HG03558 (cell line): ENCODE measurements at regions not wholly inside any gene's neighbourhood (a gene's known extent, or its start where the extent isn't known, plus 50 kb on each side); places are given as distances from the start of the nearest gene placed in this dataset.

Experiments used
- ATAC-seq: cut with Tn5 transposase; IDR thresholded peaks from one replicate; pipeline ENCODE4 v1.9.1; 2021; ENCODE audit warnings: moderate number of reproducible peaks; ENCODE audit not compliant: unreplicated experiment; ENCODE audit errors: extremely low read depth

DNA sequence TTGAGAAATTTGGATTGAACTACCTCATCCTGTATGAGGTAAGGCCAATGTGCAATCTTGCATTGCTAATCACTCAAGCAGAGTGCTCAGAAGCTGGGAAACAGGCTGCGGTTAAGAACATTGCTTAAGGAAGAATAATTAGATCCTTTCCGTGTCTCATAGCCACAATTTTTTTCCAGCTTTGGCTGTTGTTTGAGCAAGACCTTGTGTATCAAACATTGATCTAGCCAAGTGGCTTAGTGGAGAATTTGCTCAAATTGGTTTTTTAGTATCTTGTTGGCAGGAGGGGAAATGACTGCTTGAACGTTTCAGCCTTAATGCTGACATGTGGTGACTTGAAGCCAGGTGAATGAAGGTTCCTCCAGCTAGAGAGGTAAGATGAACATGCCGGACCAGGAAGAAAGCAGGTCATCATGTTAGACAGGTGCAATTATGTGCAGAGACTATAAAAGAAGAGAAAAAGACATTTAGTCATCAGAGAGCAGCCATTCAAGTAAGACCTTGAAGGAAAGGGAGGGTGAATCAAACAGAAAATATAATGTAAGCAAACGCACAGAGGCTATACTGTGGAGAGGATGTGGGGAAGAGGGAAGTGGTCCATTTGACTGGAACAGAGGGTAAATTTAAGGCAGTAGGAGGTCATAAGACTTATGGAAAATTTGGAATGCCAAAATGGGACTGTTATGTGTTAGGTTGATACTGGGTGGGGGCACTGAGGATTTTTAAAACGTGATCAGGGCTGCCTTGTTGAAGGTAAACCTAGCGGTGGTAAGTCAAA, 98.9 kb upstream of the CYP1B1 start:
- ATAC-seq: no peak

DNA sequence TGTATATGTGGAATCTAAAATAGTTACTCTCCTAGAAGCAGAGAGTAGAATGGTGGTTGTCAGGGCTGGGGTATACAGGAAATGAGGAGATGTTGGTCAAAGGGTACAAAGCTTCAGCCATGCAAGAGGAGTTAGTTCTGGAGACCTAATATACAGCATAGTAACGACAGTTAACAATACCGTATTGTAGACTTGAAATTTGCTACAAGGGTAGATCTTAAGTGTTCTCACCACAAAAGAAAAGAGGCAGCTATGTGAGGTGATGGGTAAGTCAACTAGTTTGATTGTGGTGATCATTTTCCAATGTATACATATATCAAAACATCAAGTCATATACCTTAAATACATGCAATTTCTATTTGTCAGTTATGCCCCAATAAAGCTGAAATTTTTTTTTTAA, 98.2 kb upstream of the CYP1B1 start:
- no peak for ATAC-seq

DNA sequence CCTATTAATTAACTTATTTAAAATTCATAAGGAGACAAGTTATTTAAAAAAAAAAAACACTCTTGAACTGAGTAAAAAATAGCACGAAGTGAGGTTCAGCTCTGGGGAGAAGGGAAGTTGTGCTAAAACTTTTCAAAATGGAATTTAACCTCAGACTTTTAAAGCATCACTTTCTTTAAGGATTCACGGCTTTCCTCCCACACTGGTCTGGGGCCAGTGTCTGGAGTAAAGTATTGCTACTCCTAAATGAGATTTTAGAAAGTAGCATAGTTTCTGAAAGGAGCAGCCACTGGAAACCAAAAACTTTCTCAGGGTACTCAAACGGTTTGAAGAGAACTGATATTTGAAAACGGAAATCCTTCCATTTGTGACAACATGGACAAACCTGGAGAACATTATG, 97.7 kb upstream of the CYP1B1 start:
- no peak for ATAC-seq

DNA sequence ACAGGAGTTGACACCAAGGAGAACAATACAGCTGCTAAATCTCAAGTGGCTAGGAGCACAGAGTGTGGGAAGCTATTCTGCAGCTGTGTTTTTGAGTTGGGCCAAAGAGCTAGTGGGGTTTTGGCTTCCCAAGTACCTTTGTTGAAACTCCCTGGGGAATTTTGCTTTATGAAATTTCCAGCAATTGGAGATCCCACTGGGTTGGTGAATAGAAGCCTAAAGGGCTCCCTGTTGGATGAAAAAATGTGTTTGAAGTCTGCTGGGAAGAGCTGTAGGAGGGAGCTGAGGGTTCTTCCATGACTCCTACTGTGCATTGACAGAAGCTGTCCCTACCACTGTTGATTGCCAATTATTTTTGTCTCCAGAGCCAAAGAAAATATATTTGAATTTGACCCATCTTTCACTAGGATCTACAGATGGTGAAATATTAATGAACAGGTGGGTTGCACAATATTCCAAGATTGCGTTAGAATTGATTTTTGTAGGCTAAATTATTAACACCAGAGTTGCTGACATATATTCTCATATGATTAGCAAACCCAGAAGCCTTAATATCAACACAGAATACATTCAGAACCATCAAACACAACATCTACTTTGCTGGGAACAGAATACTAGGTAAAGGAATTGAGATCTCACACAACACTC, 95.4 kb upstream of the CYP1B1 start:
- ATAC-seq: no peak

DNA sequence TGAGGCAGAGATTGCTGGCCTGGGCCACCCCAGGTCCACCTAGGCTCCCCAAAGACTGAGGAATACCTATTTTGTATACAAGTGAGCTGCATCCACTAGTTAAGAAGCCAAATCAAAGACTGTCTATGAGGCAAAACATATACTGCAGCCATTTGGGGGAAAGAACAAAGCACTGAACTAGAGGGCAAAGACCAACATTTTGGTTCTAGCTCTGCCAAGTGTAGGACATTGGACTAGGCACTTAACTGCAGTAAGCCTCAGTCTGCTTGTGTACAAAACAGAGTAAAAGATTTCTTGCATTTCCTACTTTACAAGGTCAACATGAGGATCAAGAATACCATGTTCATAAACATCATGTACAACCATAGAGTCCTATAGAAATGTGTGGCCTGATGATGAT, 94.8 kb upstream of the CYP1B1 start:
- ATAC-seq: no peak

DNA sequence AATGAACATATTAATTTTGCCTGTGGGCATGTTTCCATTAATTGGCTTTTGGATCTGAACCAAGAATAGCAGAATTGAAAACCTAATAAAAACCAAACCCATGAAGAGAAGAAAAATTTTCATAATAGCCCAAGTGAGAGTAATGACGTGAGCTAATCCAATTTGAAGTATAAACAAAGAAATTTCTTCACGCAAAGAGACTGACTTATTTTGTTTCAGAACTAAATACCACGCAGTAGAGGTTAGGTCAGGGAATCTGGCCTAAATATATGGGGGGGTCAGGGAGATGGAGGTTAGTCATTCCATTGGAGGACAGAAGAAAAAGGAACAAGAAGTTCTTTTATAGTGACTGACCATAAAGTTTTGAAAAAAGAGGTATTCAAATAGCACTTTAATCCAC, 94.1 kb upstream of the CYP1B1 start:
- ATAC-seq: no peak

DNA sequence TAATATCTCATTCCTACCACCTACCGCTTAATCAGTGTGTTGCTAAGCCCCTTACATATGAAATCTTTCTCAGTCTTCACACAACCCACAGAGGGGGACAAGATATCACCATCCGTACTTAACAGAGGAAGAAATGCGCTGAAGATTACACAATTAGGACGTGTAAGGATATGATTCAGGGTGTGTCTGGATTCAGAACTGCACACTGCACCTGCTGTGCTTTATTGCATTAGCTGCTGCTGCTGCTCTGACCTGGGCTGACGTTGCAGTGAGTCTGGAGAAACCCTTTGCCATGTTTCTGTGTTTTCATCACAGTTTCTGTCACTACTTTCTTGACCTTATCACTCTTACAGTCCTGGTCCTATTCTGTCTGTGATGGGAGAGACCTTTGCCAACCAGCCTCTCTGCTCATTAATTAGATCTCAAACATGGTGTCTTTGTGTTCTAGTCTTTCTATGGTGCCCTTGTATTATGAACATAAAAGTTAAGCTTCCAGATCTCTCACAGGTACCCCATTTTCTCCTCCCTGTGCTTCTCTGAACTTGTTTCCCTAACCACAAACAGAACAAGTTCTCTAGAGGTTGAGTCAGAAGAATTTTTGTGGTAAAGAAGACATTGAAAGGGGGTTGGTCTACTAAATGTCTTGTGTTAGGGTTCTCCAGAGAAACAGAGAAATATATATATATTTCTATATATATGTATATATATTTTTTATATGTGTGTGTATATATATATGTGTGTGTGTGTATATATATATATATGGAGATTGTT, 92.9 kb upstream of the CYP1B1 start:
- ATAC-seq: no peak

DNA sequence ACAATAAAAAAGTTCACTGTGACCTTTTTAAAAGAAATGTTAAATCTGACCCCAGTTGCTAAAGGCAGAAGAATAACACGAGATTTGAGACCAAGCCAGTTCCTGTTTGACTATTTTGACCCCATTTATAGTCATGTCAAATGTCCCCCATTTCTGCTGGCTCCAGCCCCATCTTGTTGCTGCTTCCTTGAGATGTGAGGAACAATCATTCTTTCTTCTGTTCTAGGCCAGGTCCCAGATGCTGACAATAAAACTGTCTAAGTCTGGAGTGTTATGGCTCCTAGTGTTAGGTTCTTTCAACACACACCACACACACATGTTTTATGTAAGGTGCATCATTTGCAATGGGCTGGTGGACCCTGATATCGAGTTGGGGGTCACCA, 92.0 kb upstream of the CYP1B1 start:
- no peak for ATAC-seq

DNA sequence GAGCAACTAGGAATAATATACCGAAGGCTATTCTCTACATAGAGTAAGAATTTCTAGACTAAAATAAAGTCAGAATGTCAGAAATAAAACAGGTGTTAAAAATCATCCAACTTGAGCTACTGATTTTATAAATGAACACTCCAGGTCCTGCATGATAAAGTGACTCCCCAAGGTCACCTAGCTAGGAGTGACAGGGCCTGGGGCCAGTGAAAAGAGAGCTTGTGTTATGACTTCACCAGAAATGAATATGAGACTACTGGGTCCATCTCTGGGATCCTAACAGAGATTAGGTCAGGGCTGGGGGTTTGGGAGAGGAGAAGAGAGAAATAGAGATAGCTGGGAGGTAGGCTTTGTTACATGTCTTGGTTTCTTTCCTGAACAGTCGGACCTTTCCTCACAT, 89.7 kb upstream of the CYP1B1 start:
- ATAC-seq: no peak

DNA sequence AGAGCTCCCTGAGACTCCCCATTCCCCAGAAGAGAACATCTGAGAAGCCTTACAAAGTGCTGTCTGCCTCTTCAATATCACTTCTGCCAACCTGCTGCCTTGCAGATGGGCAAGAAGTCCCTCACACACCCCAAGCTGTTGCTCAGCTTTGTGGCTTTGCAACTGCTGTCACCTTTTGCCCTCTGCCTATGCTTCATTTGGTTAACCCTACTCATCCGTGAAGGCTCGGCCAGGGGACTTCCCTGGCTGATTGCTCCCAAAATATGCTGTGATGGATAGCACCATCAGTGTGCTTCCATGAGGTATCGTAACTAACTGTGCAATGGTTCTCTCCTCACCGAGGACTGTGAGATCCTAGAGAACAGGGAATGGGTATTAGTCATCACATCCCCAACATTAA, 88.9 kb upstream of the CYP1B1 start:
- peak; percentile 47 for ATAC-seq

DNA sequence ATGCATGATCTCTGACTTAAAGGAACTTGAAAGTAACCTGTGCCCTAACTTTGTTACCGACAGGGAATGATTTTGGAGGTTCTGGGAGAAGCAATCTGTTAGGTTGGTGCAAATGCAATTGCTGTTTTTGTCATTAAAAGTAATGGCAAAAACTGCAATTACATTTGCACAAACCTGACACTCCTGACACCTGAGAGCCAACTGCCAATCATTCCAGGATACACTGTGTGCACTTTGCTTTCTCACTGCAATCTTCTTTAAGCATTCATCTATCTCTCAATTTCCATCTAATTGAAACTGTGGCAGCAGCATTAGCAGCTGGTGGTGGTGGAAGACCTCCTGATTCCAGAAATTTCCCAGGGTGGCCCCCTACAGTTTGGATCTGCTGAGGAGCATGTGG, 87.6 kb upstream of the CYP1B1 start:
- no peak for ATAC-seq

DNA sequence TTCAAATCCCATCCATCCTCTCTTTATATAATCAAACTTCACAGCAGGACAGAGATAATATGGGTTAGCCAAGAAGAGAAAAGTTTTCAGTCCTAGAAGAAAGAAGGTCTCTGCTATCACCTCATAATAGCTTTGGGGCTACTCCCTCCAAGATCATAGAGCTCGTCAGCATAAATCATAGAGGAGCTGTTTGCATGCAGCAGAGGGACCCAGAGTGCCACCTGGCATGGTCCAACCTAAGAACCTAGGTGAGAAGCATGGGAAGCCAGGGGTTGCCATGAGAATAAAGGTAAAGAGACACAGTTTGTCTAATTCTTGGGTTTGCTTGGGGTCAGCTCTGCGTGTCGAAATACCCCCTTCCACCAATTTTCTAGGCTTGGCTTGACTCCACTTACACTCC, 87.1 kb upstream of the CYP1B1 start:
- no peak for ATAC-seq

DNA sequence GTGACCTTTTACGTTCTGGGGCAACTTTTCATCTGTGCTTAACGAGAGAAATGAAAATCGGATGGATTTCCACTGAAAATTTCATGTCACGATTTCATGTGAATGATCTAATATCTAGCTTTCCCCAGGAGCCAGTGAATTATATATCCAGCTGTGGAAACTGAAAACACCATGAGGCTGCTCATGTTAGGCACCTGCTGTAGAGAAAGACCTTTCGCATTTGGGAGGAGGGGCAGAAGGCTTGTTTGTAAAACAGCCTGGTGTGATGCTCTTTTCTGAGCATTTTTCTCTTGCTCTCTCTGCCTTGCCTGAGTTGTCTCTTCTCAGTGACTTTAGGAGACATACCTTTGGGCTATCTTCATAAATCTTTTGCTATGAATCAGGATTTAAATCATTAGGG, 84.6 kb upstream of the CYP1B1 start:
- no peak for ATAC-seq

DNA sequence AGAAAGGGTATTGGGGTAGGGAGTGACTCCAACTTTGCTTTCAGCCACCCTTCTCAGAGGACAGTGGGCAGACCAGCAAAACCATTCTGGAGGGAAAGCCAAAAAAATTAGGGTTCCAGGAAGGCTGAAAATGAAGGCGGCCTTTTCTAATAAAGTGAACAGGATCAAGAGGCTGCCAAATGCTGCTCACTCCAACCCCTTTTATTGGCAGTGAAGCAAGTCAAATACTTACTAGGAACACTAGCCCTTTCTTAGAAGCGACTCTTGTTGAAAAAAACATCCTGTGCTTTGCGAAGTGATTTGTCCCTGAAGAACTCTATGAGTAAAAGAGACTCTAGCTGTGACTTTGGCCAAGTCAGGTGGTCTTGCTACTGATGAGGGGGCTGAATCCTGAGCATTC, 83.6 kb upstream of the CYP1B1 start:
- no peak for ATAC-seq

DNA sequence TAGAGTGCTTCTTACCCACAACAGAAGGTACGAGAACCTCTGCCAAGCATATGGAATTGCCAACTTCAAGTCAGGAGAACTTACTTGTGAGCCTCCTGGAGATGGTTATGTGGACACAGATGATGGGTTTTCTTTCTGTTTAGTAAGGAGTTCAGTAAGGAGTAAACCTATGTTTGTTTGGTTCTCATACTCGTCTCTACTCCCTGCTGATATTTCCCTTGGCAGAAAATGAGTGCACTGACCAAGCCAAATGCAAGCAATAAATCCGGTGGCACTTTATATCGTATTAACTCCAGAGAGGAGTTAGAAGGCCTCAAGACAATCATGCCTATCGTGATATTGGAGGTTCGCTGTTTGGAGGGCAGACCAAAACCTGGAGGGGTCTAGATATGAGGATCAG, 83.2 kb upstream of the CYP1B1 start:
- no peak for ATAC-seq

DNA sequence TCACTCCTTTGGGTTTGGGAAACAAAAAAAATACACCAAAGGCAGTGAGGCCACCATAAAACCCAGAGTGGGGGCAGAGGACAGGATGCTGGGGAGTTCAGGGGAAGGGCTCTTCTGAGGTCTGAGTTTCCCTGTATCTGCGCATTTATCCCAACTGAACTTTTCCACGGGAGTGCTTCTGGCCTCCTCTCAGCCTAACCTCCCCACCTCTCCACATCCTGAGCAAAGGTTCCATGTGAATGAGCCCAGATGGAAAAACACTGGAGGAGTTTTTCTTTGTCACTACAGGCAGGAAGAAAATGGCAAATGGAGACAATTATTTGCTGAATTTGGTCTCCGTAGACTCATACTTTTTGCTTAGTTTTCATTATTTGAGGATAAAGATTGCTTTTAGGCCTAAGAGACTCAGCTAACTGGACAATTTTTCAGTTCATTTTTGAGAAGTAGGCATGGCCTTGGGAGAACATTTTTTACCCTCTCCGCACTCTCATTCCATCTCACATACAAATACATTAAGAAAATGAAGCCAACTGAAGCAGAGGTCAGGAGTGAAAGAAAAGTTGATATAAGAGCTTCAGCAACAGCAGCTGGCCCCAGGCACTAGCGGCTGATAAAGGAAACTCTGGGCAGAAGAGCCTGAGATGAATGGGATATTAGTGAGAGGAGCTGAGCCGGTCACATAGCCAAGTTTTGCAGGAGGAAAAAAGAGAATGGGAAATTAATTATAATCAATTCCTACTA, 82.6 kb upstream of the CYP1B1 start:
- no peak for ATAC-seq

DNA sequence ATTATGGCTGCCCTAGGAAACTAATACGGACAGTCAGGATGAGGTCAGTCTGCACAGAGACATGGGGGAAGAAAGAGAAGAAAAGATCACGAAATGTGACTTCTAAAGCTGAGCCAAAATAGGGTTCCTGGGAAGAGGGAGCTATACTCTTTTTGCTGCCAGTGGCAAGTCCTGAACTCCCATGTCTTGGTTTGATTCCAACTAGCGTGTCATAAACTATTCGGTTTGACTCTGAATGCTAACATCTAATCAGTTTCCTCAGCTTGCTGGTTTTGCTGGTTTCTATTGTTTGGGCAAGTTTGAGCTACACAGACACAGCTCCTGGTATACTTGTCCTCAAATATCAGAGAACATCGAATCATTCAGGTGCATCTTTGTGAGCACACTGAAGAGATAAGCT, 80.5 kb upstream of the CYP1B1 start:
- ATAC-seq: no peak

DNA sequence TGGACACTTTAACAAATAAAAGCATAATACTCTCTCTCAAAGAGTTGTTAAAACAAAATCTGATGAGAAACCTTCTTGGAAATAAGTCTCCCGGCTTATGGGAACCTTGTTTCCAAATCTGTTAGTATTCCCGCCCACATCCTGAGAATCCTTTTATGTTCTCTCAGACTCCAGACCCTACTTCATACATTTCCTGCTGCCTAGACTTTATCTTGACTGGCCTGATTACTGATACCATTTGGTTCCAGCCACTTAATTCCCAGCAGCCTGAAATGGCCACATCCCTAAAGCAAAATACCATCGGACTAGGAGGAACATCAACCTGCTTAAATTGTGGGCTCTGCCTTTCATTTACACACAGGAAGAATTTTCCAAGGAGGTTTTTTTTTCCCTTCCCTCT, 79.1 kb upstream of the CYP1B1 start:
- no peak for ATAC-seq

DNA sequence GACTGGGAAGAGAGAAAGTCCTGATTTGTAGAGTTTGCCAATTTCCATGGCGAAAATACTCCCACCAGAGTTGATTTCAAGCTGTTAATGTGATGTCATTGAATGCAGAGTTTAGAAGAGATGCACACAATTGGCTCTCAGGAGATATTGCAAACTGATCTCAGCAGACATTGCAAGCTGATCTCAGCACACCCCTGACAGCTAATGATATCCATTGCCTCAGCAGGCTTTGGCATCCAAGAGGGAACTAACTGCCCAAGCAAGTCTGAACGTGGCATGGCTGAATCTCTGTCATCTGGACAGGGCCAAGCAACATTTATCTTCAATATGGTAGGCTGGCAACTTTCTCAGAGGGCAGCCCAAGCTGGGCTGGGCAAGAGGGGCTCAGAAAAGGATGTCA, 78.4 kb upstream of the CYP1B1 start:
- no peak for ATAC-seq

DNA sequence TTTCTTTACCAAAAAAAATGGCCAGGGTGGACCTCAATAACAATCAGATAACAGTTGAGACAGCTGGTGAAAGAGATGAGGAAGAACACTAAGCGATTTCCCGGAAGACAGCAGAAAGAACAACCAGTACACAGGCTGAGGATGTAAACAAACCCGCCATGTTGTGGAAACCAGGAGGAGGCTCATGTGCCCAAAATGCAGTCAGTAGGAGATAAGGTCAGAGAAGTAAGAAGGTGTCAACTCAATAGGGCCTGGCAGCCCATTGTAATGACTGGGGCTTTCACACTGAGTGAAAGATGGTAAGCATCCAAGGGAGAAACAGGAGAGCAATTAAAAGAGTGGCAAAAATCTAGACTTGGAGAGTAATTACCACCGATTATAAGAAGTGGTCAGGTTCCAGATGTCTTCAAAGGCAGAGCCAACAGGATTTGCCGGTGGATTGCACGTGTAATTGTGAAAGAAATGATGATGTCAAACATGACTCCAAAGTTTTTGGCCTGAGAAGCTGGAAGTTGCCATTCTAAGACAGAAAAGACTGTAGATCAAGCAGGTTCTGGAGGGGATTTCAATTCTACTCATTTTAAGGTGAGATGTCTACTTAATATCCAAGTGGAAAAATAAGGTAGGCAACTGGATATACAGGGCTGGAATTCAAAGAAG, 77.7 kb upstream of the CYP1B1 start:
- ATAC-seq: no peak
